T47D (cell line): ENCODE measurements at regions not wholly inside any gene's neighbourhood (a gene's known extent, or its start where the extent isn't known, plus 50 kb on each side); places are given as distances from the start of the nearest gene placed in this dataset.
"Not testable (repeated sequence)": the region's sequence is repeated elsewhere in the genome, so short reads cannot be mapped to it uniquely, and the experiment has no call there.

ENCODE experiments used
- DNase-seq, 2 experiments: peaks; one replicate each; pipeline versions ENCODE4 v3.0.0 to v3.0.0-alpha.2; 2011 to 2012; ENCODE audit warnings: low read depth in 1 of 2, low spot score in 1 of 2
- JUND ChIP-seq: IDR thresholded peaks from 2 replicates; pipeline ENCODE4 v1.6.1; 2012; ENCODE audit warnings: low read depth
- in situ Hi-C: cut with HindIII; loops from 2 replicates; pipeline ENCODE4 v1.10.0; 2016; ENCODE audit warnings: low sequenced_read_pairs, low pct_unique_long_range_greater_than_20kb

DNA sequence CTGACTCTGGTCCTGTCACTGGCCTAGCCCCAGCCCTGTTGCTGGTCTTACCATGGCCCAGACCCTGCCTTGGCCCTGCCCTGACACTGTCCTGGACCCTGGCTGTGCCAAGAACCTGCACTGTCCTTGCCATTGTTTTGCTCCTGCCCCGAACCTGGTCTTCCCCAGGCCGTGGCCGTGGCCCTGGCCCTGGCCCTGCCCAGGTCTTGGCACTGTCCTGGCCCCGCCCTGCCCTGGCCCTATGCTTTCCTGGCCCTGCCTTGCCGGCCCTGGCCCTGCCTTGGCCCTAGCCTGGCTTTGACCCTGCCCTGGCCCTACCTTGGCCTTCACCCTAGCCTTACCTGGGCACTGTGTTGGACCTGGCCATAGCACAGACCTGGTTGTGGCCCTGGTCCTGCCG, 332.5 kb upstream of the PLGLB1 start:
- in situ Hi-C loops, DNase-seq: not testable (repeated sequence)

GRCh38 chr2:87360250-87360649, 338.6 kb upstream of the PLGLB1 start:
- in situ Hi-C loops, DNase-seq: not testable (repeated sequence)

DNA sequence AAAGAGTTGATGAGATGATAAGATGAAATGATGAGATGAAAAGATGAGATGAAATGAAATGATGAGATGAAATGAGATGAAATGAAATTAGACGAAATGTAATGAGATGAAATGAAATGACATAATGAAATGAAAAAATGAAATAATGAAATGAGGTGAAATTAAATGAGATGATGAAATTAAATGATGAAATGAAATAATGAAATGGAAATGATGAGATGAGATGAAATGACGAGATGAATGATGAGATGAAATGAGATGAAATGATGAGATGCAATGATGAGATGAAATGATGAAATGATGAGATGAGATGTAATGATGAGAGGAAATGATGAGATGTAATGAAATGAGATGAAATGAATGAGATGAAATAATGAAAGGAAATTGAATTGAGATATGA, 339.3 kb upstream of the PLGLB1 start:
- in situ Hi-C loops, result not testable (repeated sequence)

DNA sequence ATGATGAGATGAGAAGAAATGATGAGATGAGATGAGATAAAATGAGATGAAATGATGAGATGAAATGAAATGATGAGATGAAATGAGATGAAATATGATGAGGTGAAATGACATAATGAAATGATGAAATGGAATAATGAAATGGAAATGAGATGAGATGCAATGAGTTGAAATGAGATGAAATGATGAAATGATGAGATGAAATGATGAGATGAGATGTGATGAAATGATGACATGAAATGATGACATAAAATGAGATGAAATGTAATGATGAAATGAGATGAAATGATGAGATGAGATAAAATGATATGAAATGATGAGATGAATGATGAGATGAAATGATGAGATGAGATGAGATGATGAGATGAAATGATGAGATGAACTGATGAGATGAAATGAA, 340.2 kb upstream of the PLGLB1 start:
- DNase-seq, in situ Hi-C loops: not testable (repeated sequence)

More for the DNA sequence above, 339.3 kb upstream of the PLGLB1 start:
- not testable (repeated sequence) for DNase-seq

DNA sequence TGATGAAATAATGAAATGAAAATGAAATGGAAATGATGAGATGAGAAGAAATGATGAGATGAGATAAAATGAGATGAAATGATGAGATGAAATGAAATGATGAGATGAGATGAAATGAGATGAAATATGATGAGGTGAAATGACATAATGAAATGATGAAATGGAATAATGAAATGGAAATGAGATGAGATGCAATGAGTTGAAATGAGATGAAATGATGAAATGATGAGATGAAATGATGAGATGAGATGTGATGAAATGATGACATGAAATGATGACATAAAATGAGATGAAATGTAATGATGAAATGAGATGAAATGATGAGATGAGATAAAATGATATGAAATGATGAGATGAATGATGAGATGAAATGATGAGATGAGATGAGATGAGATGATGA, 342.7 kb upstream of the PLGLB1 start:
- in situ Hi-C loops, DNase-seq: not testable (repeated sequence)

GRCh38 chr2:87365038-87365437, 343.4 kb upstream of the PLGLB1 start:
- DNase-seq, in situ Hi-C loops: not testable (repeated sequence)

DNA sequence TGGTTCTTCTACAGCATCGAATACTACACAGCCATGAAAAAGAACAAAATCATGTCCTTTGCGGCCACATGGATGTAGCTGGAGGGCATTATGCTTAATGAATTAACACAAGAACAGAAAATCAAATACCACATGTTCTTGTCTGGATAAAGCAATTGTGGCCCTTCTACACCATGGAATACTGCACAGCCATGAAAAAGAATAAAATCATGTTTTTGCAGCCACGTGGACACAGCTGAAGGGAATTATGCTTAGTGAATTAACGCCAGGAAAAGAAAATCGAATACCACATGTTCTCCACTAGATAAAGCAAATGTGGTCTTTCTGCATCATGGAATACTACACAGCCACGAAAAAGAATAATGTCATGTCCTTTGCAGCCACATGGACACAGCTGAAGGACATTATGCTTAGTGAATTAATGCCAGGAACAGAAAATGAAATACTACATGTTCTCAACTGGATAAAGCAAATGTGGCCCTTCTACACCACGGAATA, 361.8 kb upstream of the PLGLB2 start:
- in situ Hi-C loops, DNase-seq: not testable (repeated sequence)

DNA sequence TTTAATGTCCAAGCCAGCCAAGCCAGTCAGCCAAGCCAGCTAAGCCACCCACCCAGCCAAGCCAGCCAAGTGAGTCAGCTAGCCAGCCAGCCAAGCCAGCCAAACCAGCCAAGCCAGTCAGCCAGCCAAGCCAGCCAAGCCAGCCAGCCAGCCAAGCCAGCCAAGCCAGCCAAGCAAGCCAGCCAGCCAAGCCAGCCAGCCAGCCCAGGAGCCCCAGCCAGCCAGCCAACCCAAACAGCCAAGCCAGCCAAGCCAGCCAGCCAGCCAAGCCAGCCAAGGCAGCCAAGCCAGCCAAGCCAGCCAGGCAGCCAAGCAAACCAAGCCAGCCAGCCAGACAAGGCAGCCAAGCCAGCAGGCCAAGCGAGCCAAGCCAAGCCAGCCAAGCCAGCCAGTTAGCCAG, 352.1 kb upstream of the PLGLB2 start:
- in situ Hi-C loops, DNase-seq: not testable (repeated sequence)

GRCh38 chr2:87396551-87397265, 351.2 kb upstream of the PLGLB2 start:
- DNase-seq, in situ Hi-C loops: not testable (repeated sequence)

DNA sequence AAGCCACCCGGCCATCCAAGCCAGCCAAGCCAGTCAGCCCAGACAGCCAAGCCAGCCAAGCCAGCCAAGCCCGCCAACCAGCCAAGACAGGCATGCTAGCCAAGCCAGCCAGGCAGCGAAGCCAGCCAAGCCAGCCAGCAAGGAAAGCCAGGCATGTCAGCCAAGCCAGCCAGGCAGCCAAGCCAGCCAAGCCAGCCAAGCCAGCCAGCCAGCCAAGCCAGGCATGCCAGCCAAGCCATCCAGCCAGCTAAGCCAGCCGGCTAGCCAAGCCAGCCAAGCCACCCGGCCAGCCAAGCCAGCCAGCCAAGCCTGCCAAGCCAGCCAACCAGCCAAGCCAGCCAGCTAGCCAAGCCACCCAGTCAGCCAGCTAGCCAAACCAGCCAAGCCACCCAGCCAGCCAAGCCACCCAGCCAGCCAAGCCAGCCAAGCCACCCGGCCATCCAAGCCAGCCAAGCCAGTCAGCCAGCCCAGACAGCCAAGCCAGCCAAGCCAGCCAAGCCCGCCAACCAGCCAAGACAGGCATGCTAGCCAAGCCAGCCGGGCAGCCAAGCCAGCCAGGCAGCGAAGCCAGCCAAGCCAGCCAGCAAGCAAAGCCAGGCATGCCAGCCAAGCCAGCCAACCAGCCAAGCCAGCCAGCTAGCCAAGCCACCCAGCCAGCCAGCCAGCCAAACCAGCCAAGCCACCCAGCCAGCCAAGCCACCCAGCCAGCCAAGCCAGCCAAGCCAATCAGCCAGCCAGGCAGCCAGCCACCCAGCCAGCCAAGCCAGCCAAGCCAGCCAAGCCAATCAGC, 350.4 kb upstream of the PLGLB2 start:
- DNase-seq, in situ Hi-C loops: not testable (repeated sequence)

GRCh38 chr2:87398567-87399305, 349.2 kb upstream of the PLGLB2 start:
- in situ Hi-C loops, DNase-seq: not testable (repeated sequence)

DNA sequence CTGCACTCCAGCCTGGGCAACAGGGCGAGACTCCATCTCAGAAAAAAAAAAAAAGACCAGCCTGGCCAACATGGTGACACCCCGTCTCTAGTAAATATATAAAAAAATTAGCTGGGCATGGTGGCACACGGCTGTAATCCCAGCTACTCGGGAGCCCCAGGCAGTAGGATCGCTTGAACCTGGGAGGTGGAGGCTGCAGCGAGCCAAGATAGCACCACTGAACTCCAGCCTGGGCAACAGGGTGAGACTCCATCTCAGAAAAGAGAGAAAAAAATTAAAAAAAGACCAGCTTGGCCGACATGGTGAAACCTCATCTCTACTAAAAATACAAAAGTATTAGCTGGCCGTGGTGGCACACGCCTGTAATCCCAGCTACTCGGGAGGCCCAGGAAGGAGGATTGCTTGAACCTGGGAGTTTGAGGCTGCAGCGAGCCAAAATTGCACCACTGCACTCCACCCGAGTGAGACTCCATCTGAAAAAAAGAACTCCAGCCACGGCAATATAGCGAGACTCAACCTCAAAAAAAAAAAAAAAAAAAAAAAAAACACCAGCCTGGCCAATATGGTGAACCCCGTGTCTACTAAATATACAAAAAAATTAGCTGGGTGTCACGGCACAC, 346.1 kb upstream of the PLGLB2 start:
- TF ChIP-seq JUND, result no peak
- DNase-seq, result no peak
- in situ Hi-C loops, result no loop called here

GRCh38 chr2:87403893-87404175, 344.1 kb upstream of the PLGLB2 start:
- no peak for TF ChIP-seq JUND
- in situ Hi-C loops, result no loop called here
- no peak for DNase-seq

GRCh38 chr2:87404411-87405255, 343.3 kb upstream of the PLGLB2 start:
- DNase-seq, in situ Hi-C loops: not testable (repeated sequence)

GRCh38 chr2:87405531-87406216, 342.2 kb upstream of the PLGLB2 start:
- in situ Hi-C loops, result not testable (repeated sequence)

DNA sequence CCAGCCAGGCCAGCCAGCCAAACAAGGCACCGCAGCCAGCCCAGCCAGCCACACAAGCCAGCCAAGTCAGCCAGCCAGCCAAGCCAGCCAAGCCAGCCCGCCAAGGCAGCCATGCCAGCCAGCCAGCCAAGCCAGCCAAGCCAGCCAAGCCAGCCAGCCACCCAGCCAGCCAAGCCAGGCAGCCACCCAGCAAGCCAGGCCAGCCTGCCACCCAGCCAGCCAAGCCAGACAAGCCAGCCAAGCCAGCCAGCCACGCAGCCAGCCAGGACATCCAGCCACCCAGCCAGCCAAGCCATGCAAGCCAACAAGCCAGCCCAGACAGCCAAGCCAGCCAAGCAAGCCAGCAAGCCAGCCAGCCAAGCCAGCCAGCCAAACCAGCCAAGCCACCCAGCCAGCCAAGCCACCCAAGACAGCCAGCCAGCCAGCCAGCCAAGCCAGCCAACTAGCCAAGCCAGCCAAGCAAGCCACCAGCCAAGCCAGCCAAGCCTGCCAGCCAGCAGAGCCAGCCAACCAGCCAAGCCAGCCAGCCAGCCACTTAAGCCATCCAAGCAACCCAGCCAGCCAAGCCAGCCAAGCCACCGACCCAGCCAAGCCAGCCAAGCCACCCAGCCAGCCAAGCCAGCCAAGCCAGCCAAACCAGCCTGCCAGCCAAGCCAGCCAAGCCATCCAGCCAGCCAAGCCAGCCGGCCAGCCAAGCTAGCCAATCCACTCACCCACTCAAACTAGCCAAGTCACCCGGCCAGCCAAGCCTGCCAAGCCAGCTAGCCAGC, 341.3 kb upstream of the PLGLB2 start:
- in situ Hi-C loops, result not testable (repeated sequence)

More at GRCh38 chr2:87405531-87406216, 342.2 kb upstream of the PLGLB2 start:
- DNase-seq, result not testable (repeated sequence)

More for the DNA sequence above, 341.3 kb upstream of the PLGLB2 start:
- DNase-seq, result not testable (repeated sequence)
